HCT116 (cell line): ENCODE measurements at regions not wholly inside any gene's neighbourhood (a gene's known extent, or its start where the extent isn't known, plus 50 kb on each side); places are given as distances from the start of the nearest gene placed in this dataset.

Experiments used
- ATAC-seq: fragments of 200-7000 bp; cut with Tn5 transposase; 2 replicates; pipeline ENCODE4 v1.9.1; 2020; ENCODE audit warnings: mild to moderate bottlenecking, moderate library complexity
- BruUV-seq: library from RNA; stranded (reverse); fragments of 400-500 nt; replicated peaks from 2 replicates; lab custom pipeline; 2021; lab: Mats Ljungman, UMichigan
- CTCF ChIA-PET: fragments of 300-600 bp; sonication (Branson Sonifier 250); formaldehyde crosslinking; loops from one replicate; lab custom pipeline; 2021; ENCODE audit warnings: antibody characterized with exemption; lab: Charles Lee
- POLR2A ChIA-PET: fragments of 300-600, 350-600 bp; sonication (Branson Sonifier 250); formaldehyde crosslinking; loops from one replicate; lab custom pipeline; 2021; ENCODE audit warnings: antibody characterized with exemption; lab: Charles Lee
- RAD21 ChIA-PET, 2 experiments: fragments of 300-600 bp; sonication (Branson Sonifier 250); formaldehyde crosslinking; loops; one replicate each; lab custom pipeline; 2023; ENCODE audit warnings: low total read pairs in 2 of 2; ENCODE audit not compliant: uncharacterized antibody in 2 of 2, unreplicated experiment in 2 of 2, low non-redundant PET in 1 of 2; lab: Charles Lee
- DNase-seq: peaks from one replicate; pipeline ENCODE4 v3.0.0-alpha.2; 2010; ENCODE audit warnings: low read depth, low spot score
- H2AFZ ChIP-seq: fragments of 200-600 bp; shearing (Covaris generic), sonication (generic); 2 replicates; pipeline ENCODE4 v1.6.1; 2017; ENCODE audit warnings: low read depth, mixed run types, mixed read lengths, antibody characterized with exemption, low read length; ENCODE audit not compliant: poor library complexity, severe bottlenecking
- H3K27ac ChIP-seq: 2 replicates; pipeline ENCODE4 v1.5.1; 2012; ENCODE audit warnings: low read depth, low read length
- H3K27me3 ChIP-seq: fragments of 200-600 bp; sonication (generic); 2 replicates; pipeline ENCODE4 v1.6.1; 2016; ENCODE audit warnings: mixed run types, low read length, mixed read lengths; ENCODE audit not compliant: insufficient read depth
- H3K36me3 ChIP-seq, 2 experiments: fragments of 200-500 bp in 1 of 2; fragments of 200-600 bp in 1 of 2; sonication (Bioruptor generic) in 1 of 2; sonication (generic) in 1 of 2; 2 replicates each; pipeline versions ENCODE4 v1.5.1 to v1.6.1; 2014 to 2016; ENCODE audit warnings: low read length in 2 of 2, inconsistent platforms in 1 of 2, mixed read lengths in 1 of 2, mixed run types in 1 of 2; ENCODE audit not compliant: insufficient read depth in 2 of 2, control insufficient read depth in 1 of 2
- H3K4me1 ChIP-seq, 2 experiments: fragments of 200-600 bp in 1 of 2; sonication (generic) in 1 of 2; 2 replicates each; pipeline versions ENCODE4 v1.5.1 to v1.6.1; 2012 to 2017; ENCODE audit warnings: low read length in 2 of 2, inconsistent platforms in 1 of 2, mild to moderate bottlenecking in 1 of 2, mixed read lengths in 1 of 2, mixed run types in 1 of 2, moderate library complexity in 1 of 2; ENCODE audit not compliant: insufficient read depth in 2 of 2, control insufficient read depth in 1 of 2
- H3K4me2 ChIP-seq: fragments of 200-600 bp; sonication (generic); 2 replicates; pipeline ENCODE4 v1.6.1; 2017; ENCODE audit warnings: mixed run types, low read length, mixed read lengths
- H3K4me3 ChIP-seq, 2 experiments: fragments of 200-600 bp in 1 of 2; sonication (generic) in 1 of 2; replicated peaks in 1 of 2; 2 replicates each; pipeline ENCODE4 v1.5.1; 2011 to 2016; ENCODE audit warnings: low read length in 2 of 2, control low read depth in 1 of 2, low read depth in 1 of 2, mild to moderate bottlenecking in 1 of 2, mixed read lengths in 1 of 2, mixed run types in 1 of 2
- H3K79me2 ChIP-seq: fragments of 200-600 bp; sonication (generic); 2 replicates; pipeline ENCODE4 v1.6.1; 2017; ENCODE audit warnings: mild to moderate bottlenecking, mixed run types, low read length, moderate library complexity, mixed read lengths; ENCODE audit not compliant: insufficient read depth
- H3K9ac ChIP-seq: fragments of 200-600 bp; sonication (generic); 2 replicates; pipeline ENCODE4 v1.6.1; 2016; ENCODE audit warnings: low read length, mixed read lengths
- H3K9me2 ChIP-seq: fragments of 200-600 bp; sonication (generic), shearing (Covaris generic); 2 replicates; pipeline ENCODE4 v1.6.1; 2017; ENCODE audit warnings: mixed run types, mild to moderate bottlenecking, moderate library complexity; ENCODE audit not compliant: insufficient read depth
- H3K9me3 ChIP-seq, 2 experiments: fragments of 200-500 bp in 1 of 2; fragments of 200-600 bp in 1 of 2; sonication (Bioruptor generic) in 1 of 2; sonication (generic) in 1 of 2; 2 replicates each; pipeline ENCODE4 v1.6.1; 2014 to 2017; ENCODE audit warnings: low read length in 2 of 2, mixed read lengths in 2 of 2, inconsistent platforms in 1 of 2, low read depth in 1 of 2, mild to moderate bottlenecking in 1 of 2, mixed run types in 1 of 2, moderate library complexity in 1 of 2; ENCODE audit not compliant: control insufficient read depth in 1 of 2, insufficient read depth in 1 of 2
- H4K20me1 ChIP-seq: fragments of 200-600 bp; sonication (generic), shearing (Covaris generic); 2 replicates; pipeline ENCODE4 v1.6.1; 2017; ENCODE audit warnings: mixed run types, mild to moderate bottlenecking, moderate library complexity; ENCODE audit not compliant: insufficient read depth
- CBX3 ChIP-seq: IDR thresholded peaks from 2 replicates; pipeline ENCODE4 v1.6.1; 2012; ENCODE audit warnings: low read depth
- CEBPB ChIP-seq: IDR thresholded peaks from 2 replicates; pipeline ENCODE4 v1.6.1; 2012; ENCODE audit warnings: low read depth
- EGR1 ChIP-seq: IDR thresholded peaks from 2 replicates; pipeline ENCODE4 v1.6.1; 2012; ENCODE audit warnings: low read depth
- ELF1 ChIP-seq: IDR thresholded peaks from 2 replicates; pipeline ENCODE4 v1.6.1; 2012; ENCODE audit warnings: low read depth, borderline replicate concordance
- EZH2phosphoT487 ChIP-seq: fragments of 200-600 bp; IDR thresholded peaks from 2 replicates; pipeline ENCODE4 v1.6.1; 2018; ENCODE audit warnings: antibody characterized with exemption, borderline replicate concordance
- JUND ChIP-seq: IDR thresholded peaks from 2 replicates; pipeline ENCODE4 v1.6.1; 2012
- POLR2A ChIP-seq: IDR thresholded peaks from 2 replicates; pipeline ENCODE4 v1.7.0; 2011; ENCODE audit warnings: borderline replicate concordance; ENCODE audit not compliant: insufficient read depth, insufficient read length; ENCODE audit errors: extremely low read depth
- POLR2AphosphoS5 ChIP-seq: IDR thresholded peaks from 2 replicates; pipeline ENCODE4 v1.6.1; 2011; ENCODE audit warnings: mild to moderate bottlenecking, low read depth, low read length, moderate library complexity
- SIN3A ChIP-seq: IDR thresholded peaks from 2 replicates; pipeline ENCODE4 v1.6.1; 2012; ENCODE audit warnings: low read depth
- SP1 ChIP-seq: IDR thresholded peaks from 2 replicates; pipeline ENCODE4 v1.6.1; 2012; ENCODE audit warnings: low read depth
- YY1 ChIP-seq: IDR thresholded peaks from 2 replicates; pipeline ENCODE4 v1.6.1; 2011; ENCODE audit warnings: low read length, low read depth, moderate library complexity, mild to moderate bottlenecking; ENCODE audit not compliant: insufficient replicate concordance; ENCODE audit errors: extremely low read depth
- ZFX ChIP-seq: fragments of 450-650 bp; IDR thresholded peaks from 2 replicates; pipeline ENCODE4 v1.6.1; 2017
- ZNF274 ChIP-seq: fragments of 200-500 bp; sonication (Bioruptor generic); IDR thresholded peaks from 2 replicates; pipeline ENCODE4 v1.6.1; 2014; ENCODE audit warnings: mild to moderate bottlenecking, low read depth, low read length, inconsistent platforms
- intact Hi-C: fragments of 100-400 bp; cut with micrococcal nuclease; formaldehyde crosslinking; loops from 2 replicates; pipeline ENCODE4 v1.10.0; 2022
- TF ChIP-seq, protein P1 (sequence below): IDR thresholded peaks from 2 replicates; pipeline ENCODE4 v1.6.1; 2011; ENCODE audit warnings: mild to moderate bottlenecking, low read length, moderate library complexity; ENCODE audit not compliant: insufficient replicate concordance; ENCODE audit errors: extremely low read depth
- TF ChIP-seq, protein P2 (sequence below), 3 experiments: fragments of 200-600 bp in 1 of 3; sonication (generic) in 1 of 3; IDR thresholded peaks in 2 of 3; conservative IDR thresholded peaks in 1 of 3; 2 replicates each; pipeline ENCODE4 v1.5.1; 2012 to 2017; ENCODE audit warnings: low read depth in 2 of 3, low read length in 2 of 3, antibody characterized with exemption in 1 of 3, borderline replicate concordance in 1 of 3, control low read depth in 1 of 3, mild to moderate bottlenecking in 1 of 3, mixed read lengths in 1 of 3, mixed run types in 1 of 3, moderate library complexity in 1 of 3; ENCODE audit not compliant: insufficient read depth in 1 of 3

DNA sequence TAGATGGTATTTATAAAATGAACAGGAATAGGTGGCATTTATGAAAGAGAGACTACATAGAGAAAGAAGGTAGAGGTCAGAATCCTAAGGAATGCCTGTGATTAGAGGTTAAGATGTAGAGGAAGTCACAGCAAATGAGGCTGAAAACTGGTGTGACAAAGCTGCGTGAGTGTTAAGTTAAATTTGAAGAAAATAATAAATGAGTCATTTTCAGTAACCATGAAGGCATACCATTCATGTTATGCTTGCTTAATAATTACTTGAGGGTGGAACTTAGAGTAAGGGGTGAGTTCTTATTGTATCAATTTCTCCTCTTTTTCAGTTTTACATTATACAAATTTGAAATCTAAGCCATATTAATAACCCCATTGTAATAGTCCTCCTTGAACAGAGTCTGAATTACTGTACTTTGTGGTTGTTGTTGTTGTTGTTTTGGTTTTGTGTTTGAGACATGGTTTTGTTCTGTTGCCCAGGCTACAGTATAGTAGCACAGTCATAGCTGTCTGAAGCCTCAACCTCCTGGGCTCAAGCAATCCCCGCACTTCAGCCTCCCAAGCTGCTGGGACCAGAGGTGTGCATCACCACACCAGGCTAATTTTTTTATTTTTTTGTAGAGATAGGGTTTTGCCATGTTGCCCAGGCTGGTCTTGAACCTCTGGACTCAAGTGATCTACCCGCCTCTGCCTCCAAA, 761.5 kb downstream of the GALC start:
- no peak overlapping the region for H2AFZ ChIP-seq
- intact Hi-C loops: no loop called here
- H3K9ac ChIP-seq: no peak overlapping the region
- no peaks in the 10 kb centered on the region for H3K79me2 ChIP-seq
- CTCF ChIA-PET: no interaction called here
- DNase-seq: no peak
- no peaks in the 10 kb centered on the region for H3K4me1 ChIP-seq
- H3K4me3 ChIP-seq: no peak overlapping the region
- no peaks in the 10 kb centered on the region for H3K27me3 ChIP-seq
- no peaks in the 10 kb centered on the region for H3K9me2 ChIP-seq
- H3K9me3 ChIP-seq: peaks cover 4 to 14% of the 10 kb centered on the region in 2 experiments; a peak in 2 of 4 replicates
- BruUV-seq: no TSS peak
- no peak for ATAC-seq
- no peaks in the 10 kb centered on the region for H4K20me1 ChIP-seq
- RAD21 ChIA-PET: no interaction called here
- H3K36me3 ChIP-seq: no peaks in the 10 kb centered on the region
- POLR2A ChIA-PET: no interaction called here
- TF ChIP-seq, protein P1, sequence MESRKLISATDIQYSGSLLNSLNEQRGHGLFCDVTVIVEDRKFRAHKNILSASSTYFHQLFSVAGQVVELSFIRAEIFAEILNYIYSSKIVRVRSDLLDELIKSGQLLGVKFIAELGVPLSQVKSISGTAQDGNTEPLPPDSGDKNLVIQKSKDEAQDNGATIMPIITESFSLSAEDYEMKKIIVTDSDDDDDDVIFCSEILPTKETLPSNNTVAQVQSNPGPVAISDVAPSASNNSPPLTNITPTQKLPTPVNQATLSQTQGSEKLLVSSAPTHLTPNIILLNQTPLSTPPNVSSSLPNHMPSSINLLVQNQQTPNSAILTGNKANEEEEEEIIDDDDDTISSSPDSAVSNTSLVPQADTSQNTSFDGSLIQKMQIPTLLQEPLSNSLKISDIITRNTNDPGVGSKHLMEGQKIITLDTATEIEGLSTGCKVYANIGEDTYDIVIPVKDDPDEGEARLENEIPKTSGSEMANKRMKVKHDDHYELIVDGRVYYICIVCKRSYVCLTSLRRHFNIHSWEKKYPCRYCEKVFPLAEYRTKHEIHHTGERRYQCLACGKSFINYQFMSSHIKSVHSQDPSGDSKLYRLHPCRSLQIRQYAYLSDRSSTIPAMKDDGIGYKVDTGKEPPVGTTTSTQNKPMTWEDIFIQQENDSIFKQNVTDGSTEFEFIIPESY: no peak
- TF ChIP-seq, protein P2, sequence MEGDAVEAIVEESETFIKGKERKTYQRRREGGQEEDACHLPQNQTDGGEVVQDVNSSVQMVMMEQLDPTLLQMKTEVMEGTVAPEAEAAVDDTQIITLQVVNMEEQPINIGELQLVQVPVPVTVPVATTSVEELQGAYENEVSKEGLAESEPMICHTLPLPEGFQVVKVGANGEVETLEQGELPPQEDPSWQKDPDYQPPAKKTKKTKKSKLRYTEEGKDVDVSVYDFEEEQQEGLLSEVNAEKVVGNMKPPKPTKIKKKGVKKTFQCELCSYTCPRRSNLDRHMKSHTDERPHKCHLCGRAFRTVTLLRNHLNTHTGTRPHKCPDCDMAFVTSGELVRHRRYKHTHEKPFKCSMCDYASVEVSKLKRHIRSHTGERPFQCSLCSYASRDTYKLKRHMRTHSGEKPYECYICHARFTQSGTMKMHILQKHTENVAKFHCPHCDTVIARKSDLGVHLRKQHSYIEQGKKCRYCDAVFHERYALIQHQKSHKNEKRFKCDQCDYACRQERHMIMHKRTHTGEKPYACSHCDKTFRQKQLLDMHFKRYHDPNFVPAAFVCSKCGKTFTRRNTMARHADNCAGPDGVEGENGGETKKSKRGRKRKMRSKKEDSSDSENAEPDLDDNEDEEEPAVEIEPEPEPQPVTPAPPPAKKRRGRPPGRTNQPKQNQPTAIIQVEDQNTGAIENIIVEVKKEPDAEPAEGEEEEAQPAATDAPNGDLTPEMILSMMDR (IDR thresholded peaks at IDR 0.05 in 2 of 3, conservative IDR thresholded peaks at IDR 0.05 in 1 of 3; ENCODE audit: borderline replicate concordance in 1 of 3, insufficient read depth in 1 of 3, low read depth in 2 of 3, low read length in 2 of 3): no peak
- TF ChIP-seq ELF1 (no peak), CBX3 (no peak), SIN3A (no peak), POLR2A (no peak), JUND (no peak), SP1 (no peak), ZFX (no peak), POLR2AphosphoS5 (no peak), ZNF274 (no peak), CEBPB (no peak), EZH2phosphoT487 (no peak), EGR1 (no peak), YY1 (no peak)
- H3K27ac ChIP-seq: no peak overlapping the region
- no peak overlapping the region for H3K4me2 ChIP-seq
